Tibial artery (tissue), 4 donors: ENCODE measurements at regions not wholly inside any gene's neighbourhood (a gene's known extent, or its start where the extent isn't known, plus 50 kb on each side); places are given as distances from the start of the nearest gene placed in this dataset.

Experiments used
- DNase-seq, 2 donors: peaks; one replicate each; pipeline ENCODE4 v3.0.0-alpha.2; 2019
- H3K27ac ChIP-seq, 2 donors: fragments of 200-600 bp; sonication (generic) in 1 of 2; 1 replicate in 1 of 2; 2 replicates in 1 of 2; pipeline ENCODE4 v1.5.1; 2018 to 2019; ENCODE audit warnings: mild to moderate bottlenecking in 1 of 2
- H3K27me3 ChIP-seq, 2 donors: fragments of 200-600 bp; sonication (generic) in 1 of 2; one replicate each; pipeline versions ENCODE4 v1.5.1 to v1.6.0; 2016 to 2019
- H3K36me3 ChIP-seq, 3 donors: fragments of 200-600 bp; sonication (generic) in 2 of 3; one replicate each; pipeline ENCODE4 v1.5.1; 2016 to 2019; ENCODE audit warnings: mild to moderate bottlenecking in 2 of 3
- H3K4me1 ChIP-seq, 4 donors: fragments of 200-600 bp; sonication (generic) in 2 of 4; 1 replicate in 3 of 4; 2 replicates in 1 of 4; pipeline ENCODE4 v1.5.1; 2016 to 2019
- H3K4me3 ChIP-seq, 2 donors: fragments of 200-600 bp; sonication (generic) in 1 of 2; 1 replicate in 1 of 2; 2 replicates in 1 of 2; pipeline ENCODE4 v1.5.1; 2018 to 2019; ENCODE audit warnings: mild to moderate bottlenecking in 2 of 2
- H3K9me3 ChIP-seq, 3 donors: fragments of 200-600 bp; sonication (generic) in 1 of 3; one replicate each; pipeline ENCODE4 v1.5.1; 2016 to 2019
- CTCF ChIP-seq, 2 experiments: fragments of 200-600 bp in 1 of 2; fragments of 450-650 bp in 1 of 2; IDR thresholded peaks; one replicate each; pipeline ENCODE4 v1.5.1; 2017 to 2019; ENCODE audit warnings: antibody characterized with exemption in 2 of 2, mild to moderate bottlenecking in 1 of 2, moderate library complexity in 1 of 2
- intact Hi-C: fragments of 100-400 bp; cut with DNase I; formaldehyde crosslinking; loops from one replicate; pipeline ENCODE4 v1.15.0; 2023; ENCODE audit warnings: low total_unique reads

DNA sequence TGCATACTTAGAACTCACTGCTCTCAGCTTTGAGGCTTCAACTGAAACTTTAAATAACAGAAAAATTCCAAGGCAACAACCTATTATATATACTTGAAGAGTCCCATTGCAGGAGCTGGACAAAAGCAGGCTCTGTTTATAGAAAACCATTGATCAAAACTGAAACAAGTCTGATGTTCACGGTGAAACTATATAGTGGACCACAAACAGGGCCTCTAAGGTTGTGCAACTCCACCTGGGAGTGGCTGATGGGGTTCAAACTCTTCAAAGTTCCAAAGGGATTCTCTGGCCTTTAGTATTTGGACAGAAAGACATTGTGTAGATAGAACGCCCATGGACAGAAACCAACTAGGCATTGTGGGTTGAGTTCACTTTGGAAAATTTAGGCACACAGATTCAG, 140.3 kb downstream of the ZC3H11B start:
- no peaks in the 10 kb centered on the region for H3K36me3 ChIP-seq
- no peak for TF ChIP-seq CTCF (IDR thresholded peaks at IDR 0.05)
- H3K4me3 ChIP-seq: no peak overlapping the region
- intact Hi-C loops: no loop called here
- H3K27ac ChIP-seq: no peak overlapping the region
- H3K9me3 ChIP-seq: no peaks in the 10 kb centered on the region
- H3K4me1 ChIP-seq: no peaks in the 10 kb centered on the region
- no peaks in the 10 kb centered on the region for H3K27me3 ChIP-seq
- DNase-seq: no peak

DNA sequence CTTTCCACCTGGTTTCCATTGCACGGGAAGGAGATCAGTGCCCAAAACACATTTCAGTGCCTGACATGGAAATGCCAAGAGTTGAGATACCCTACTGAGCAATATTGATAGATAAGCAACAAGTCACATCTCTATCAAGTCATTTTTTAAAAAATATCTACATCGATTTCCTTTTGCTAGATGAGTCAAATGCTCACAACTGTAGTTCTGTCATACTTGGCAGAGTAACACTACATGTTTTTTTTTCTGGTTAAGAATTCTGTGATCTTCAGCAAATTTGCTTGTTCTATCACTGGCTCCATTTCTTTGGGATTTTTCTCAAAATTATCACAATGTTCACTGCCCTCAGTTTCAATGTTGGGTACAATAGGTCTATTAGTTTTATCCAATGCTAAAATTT, 145.4 kb downstream of the ZC3H11B start:
- intact Hi-C loops: no loop called here
- DNase-seq: no peak
- no peak overlapping the region for H3K27ac ChIP-seq
- H3K4me3 ChIP-seq: no peak overlapping the region
- H3K36me3 ChIP-seq: no peaks in the 10 kb centered on the region
- no peaks in the 10 kb centered on the region for H3K4me1 ChIP-seq
- H3K9me3 ChIP-seq: no peaks in the 10 kb centered on the region
- no peak for TF ChIP-seq CTCF (IDR thresholded peaks at IDR 0.05)
- no peaks in the 10 kb centered on the region for H3K27me3 ChIP-seq

GRCh38 chr1:219466766-219467165, 146.1 kb downstream of the ZC3H11B start:
- no peak overlapping the region for H3K4me3 ChIP-seq
- DNase-seq: no peak
- no peaks in the 10 kb centered on the region for H3K9me3 ChIP-seq
- H3K27me3 ChIP-seq: no peaks in the 10 kb centered on the region
- no peak overlapping the region for H3K27ac ChIP-seq
- intact Hi-C loops: no loop called here
- TF ChIP-seq CTCF (IDR thresholded peaks at IDR 0.05): no peak
- no peaks in the 10 kb centered on the region for H3K4me1 ChIP-seq
- no peaks in the 10 kb centered on the region for H3K36me3 ChIP-seq

DNA sequence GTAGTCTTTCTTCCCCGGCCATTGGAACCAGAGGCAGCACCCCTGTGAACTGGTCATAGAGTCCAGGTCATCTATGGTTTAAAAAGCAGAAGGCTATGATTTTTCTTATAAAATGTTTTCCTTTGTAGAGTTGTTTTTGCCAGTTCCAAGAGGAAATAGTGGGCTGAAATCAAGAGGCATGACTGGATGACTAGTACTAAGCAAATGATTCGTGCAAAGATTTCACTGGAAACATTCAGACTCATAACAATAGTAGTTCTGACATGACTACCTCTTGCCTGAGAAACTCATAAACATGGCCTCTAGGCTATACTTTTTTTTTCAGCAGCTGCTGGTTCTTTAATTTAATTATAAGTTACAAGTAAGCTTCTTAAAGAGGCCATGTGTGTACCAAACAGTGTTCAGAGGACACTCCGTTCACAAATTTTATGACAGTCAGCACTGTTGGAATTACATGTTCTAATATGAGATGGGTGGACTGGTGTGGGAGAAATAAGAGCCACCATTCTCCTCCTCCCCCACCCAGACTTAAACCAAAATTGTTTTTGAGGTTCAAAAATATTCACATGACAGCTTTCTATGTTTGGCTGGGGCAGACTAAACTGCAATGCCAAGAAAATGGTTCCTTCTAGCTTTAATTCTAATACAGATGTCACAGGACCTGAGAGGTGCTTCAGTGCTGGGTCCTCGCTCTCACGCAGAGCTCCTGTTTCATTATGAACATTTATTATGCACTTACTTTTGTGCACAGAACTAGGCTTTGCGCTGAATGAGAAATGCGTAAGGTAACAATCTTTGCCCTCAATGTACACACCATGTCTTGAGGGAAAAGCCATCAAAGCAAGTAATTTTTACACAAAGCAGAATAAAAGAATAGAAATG, 147.5 kb downstream of the ZC3H11B start:
- H3K36me3 ChIP-seq: no peaks in the 10 kb centered on the region
- no peak overlapping the region for H3K4me3 ChIP-seq
- no peak overlapping the region for H3K27ac ChIP-seq
- H3K9me3 ChIP-seq: no peaks in the 10 kb centered on the region
- no peaks in the 10 kb centered on the region for H3K27me3 ChIP-seq
- DNase-seq: no peak
- TF ChIP-seq CTCF (IDR thresholded peaks at IDR 0.05): no peak
- intact Hi-C loops: no loop called here
- H3K4me1 ChIP-seq: no peaks in the 10 kb centered on the region

DNA sequence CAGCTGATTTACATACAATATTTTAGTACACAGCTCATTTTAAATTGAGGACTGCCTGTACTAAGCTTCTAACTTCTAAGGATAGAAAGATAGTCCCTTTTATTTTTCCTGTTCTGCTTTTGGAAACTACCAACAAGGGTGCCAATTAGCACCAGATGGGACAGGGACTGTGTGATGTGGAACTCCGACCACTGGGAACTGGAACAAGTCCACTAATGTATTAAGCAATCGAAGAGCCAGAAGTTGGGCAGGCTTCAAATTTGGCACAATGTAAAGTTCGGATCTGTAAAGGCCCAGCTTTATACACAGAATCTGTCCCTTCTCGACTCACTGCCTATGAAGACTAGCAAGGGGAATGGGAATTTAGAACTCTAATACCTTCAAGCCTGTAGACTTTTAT, 149.3 kb downstream of the ZC3H11B start:
- Histone ChIP-seq H3K36me3 (no peaks in the 10 kb centered on the region), H3K9me3 (no peaks in the 10 kb centered on the region), H3K4me1 (no peaks in the 10 kb centered on the region), H3K27ac (no peak overlapping the region), H3K27me3 (no peaks in the 10 kb centered on the region), H3K4me3 (no peak overlapping the region)
- TF ChIP-seq CTCF (IDR thresholded peaks at IDR 0.05): no peak
- DNase-seq: peak in 1 of 2 donors; percentile 35
- intact Hi-C loops: no loop called here
